Stimulated activated CD8-positive, alpha-beta memory T cell treated with anti-CD3 and anti-CD28 coated beads, Interleukin-12 subunit alpha, Interleukin-12 subunit beta, amount 100 ng/mL, for 1 hour (primary cell): ENCODE measurements at regions not wholly inside any gene's neighbourhood (a gene's known extent, or its start where the extent isn't known, plus 50 kb on each side); places are given as distances from the start of the nearest gene placed in this dataset.
"Not testable (repeated sequence)": the region's sequence is repeated elsewhere in the genome, so short reads cannot be mapped to it uniquely, and the experiment has no call there.

ENCODE experiments used
- DNase-seq: peaks from one replicate; pipeline ENCODE4 v3.0.0-alpha.2; 2020; ENCODE audit warnings: low read depth

GRCh38 chr5:42242210-42242609 is 181.0 kb upstream of the GHR start:
- no peak for DNase-seq

- no peak for DNase-seq
These were observed 180.3 kb upstream of the GHR start for GRCh38 chr5:42242881-42243485.

GRCh38 chr5:42252306-42252705 is 170.9 kb upstream of the GHR start:
- no peak for DNase-seq

GRCh38 chr5:42259914-42260313 is 163.3 kb upstream of the GHR start:
- DNase-seq = not testable (repeated sequence)

- no peak for DNase-seq
These were observed 156.1 kb upstream of the GHR start for GRCh38 chr5:42267091-42267490.

- not testable (repeated sequence) for DNase-seq
These were observed 155.1 kb upstream of the GHR start for GRCh38 chr5:42268170-42268569.

- DNase-seq = no peak
These were observed 154.6 kb upstream of the GHR start for GRCh38 chr5:42268630-42269029.

GRCh38 chr5:42270771-42271170 is 152.5 kb upstream of the GHR start:
- DNase-seq = no peak

- no peak for DNase-seq
These were observed 148.3 kb upstream of the GHR start for GRCh38 chr5:42274913-42275312.

GRCh38 chr5:42277293-42277692 is 145.9 kb upstream of the GHR start:
- DNase-seq = no peak

- no peak for DNase-seq
These were observed 138.7 kb upstream of the GHR start for GRCh38 chr5:42284584-42284983.

- DNase-seq = no peak
These were observed 138.0 kb upstream of the GHR start for GRCh38 chr5:42285230-42285629.

- no peak for DNase-seq
These were observed 122.7 kb upstream of the GHR start for GRCh38 chr5:42300496-42300895.

- DNase-seq = no peak
These were observed 121.9 kb upstream of the GHR start for GRCh38 chr5:42301349-42301748.

- no peak for DNase-seq
These were observed 121.1 kb upstream of the GHR start for GRCh38 chr5:42302186-42302585.

- DNase-seq = no peak
These were observed 117.0 kb upstream of the GHR start for GRCh38 chr5:42306287-42306686.

GRCh38 chr5:42309865-42310264 is 113.4 kb upstream of the GHR start:
- no peak for DNase-seq

GRCh38 chr5:42315214-42315613 is 108.0 kb upstream of the GHR start:
- DNase-seq = no peak

GRCh38 chr5:42317575-42317974 is 105.7 kb upstream of the GHR start:
- no peak for DNase-seq

GRCh38 chr5:42319546-42319945 is 103.7 kb upstream of the GHR start:
- not testable (repeated sequence) for DNase-seq

- DNase-seq = no peak
These were observed 101.5 kb upstream of the GHR start for GRCh38 chr5:42321785-42322184.

- DNase-seq = no peak
These were observed 86.1 kb upstream of the GHR start for GRCh38 chr5:42337143-42337542.

GRCh38 chr5:42337607-42338006 is 85.6 kb upstream of the GHR start:
- no peak for DNase-seq

- no peak for DNase-seq
These were observed 85.1 kb upstream of the GHR start for GRCh38 chr5:42338136-42338535.

GRCh38 chr5:42349163-42349562 is 74.1 kb upstream of the GHR start:
- DNase-seq = no peak
